Right lobe of liver (tissue), 4 donors: ENCODE measurements at regions not wholly inside any gene's neighbourhood (a gene's known extent, or its start where the extent isn't known, plus 50 kb on each side); places are given as distances from the start of the nearest gene placed in this dataset.

Experiments
- CTCF ChIP-seq, 4 donors: fragments of 200-600 bp in 3 of 4; fragments of 450-650 bp in 1 of 4; IDR thresholded peaks; one replicate each; pipeline versions ENCODE4 v1.5.1 to v1.8.0; 2016 to 2022; ENCODE audit warnings: antibody characterized with exemption in 4 of 4, mild to moderate bottlenecking in 2 of 4
- POLR2A ChIP-seq: fragments of 450-650 bp; IDR thresholded peaks from one replicate; pipeline ENCODE4 v1.6.1; 2017; ENCODE audit warnings: antibody characterized with exemption, mild to moderate bottlenecking
- donor health status: DM: no; HTN: no; CAD: no.
- donor health status: DM: no; HTN: no; CAD: no.
- donor health status: DM: no; HTN: yes; CAD: no.

GRCh38 chr4:115759231-115759630 is 645.8 kb upstream of the NDST4 start:
- no peak for TF ChIP-seq CTCF (IDR thresholded peaks at IDR 0.05)
- TF ChIP-seq POLR2A: no peak
